HG03025 (cell line): ENCODE measurements at regions not wholly inside any gene's neighbourhood (a gene's known extent, or its start where the extent isn't known, plus 50 kb on each side); places are given as distances from the start of the nearest gene placed in this dataset.

Source experiments
- ATAC-seq: cut with Tn5 transposase; IDR thresholded peaks from one replicate; pipeline ENCODE4 v1.9.1; 2021; ENCODE audit warnings: mild to moderate bottlenecking, moderate library complexity; ENCODE audit not compliant: unreplicated experiment, low FRiP score

GRCh38 chr22:47846206-47846605 is 1083.8 kb downstream of the TBC1D22A start:
- no peak for ATAC-seq

GRCh38 chr22:47842119-47842518 is 1079.7 kb downstream of the TBC1D22A start:
- ATAC-seq = no peak

- no peak for ATAC-seq
Measured at GRCh38 chr22:47841156-47841555, 1078.7 kb downstream of the TBC1D22A start.

GRCh38 chr22:47839595-47840227 is 1077.3 kb downstream of the TBC1D22A start:
- no peak for ATAC-seq

GRCh38 chr22:47837703-47838102 is 1075.3 kb downstream of the TBC1D22A start:
- no peak for ATAC-seq

GRCh38 chr22:47836957-47837356 is 1074.5 kb downstream of the TBC1D22A start:
- no peak for ATAC-seq

- ATAC-seq = no peak
Measured at GRCh38 chr22:47835726-47836125, 1073.3 kb downstream of the TBC1D22A start.

GRCh38 chr22:47826016-47826415 is 1063.6 kb downstream of the TBC1D22A start:
- no peak for ATAC-seq

- ATAC-seq = no peak
Measured at GRCh38 chr22:47822422-47822821, 1060.0 kb downstream of the TBC1D22A start.

GRCh38 chr22:47818496-47818895 is 1056.0 kb downstream of the TBC1D22A start:
- ATAC-seq = no peak

- no peak for ATAC-seq
Measured at GRCh38 chr22:47817380-47817779, 1054.9 kb downstream of the TBC1D22A start.

- ATAC-seq = no peak
Measured at GRCh38 chr22:47816863-47817210, 1054.4 kb downstream of the TBC1D22A start.

GRCh38 chr22:47816121-47816862 is 1053.8 kb downstream of the TBC1D22A start:
- ATAC-seq = no peak

- no peak for ATAC-seq
Measured at GRCh38 chr22:47814474-47814873, 1052.0 kb downstream of the TBC1D22A start.

GRCh38 chr22:47813661-47814060 is 1051.2 kb downstream of the TBC1D22A start:
- no peak for ATAC-seq

GRCh38 chr22:47811971-47812370 is 1049.5 kb downstream of the TBC1D22A start:
- ATAC-seq = no peak

GRCh38 chr22:47810505-47811500 is 1048.4 kb downstream of the TBC1D22A start:
- ATAC-seq = no peak

GRCh38 chr22:47808886-47809620 is 1046.6 kb downstream of the TBC1D22A start:
- ATAC-seq = no peak

GRCh38 chr22:47808236-47808635 is 1045.8 kb downstream of the TBC1D22A start:
- no peak for ATAC-seq

GRCh38 chr22:47807506-47807905 is 1045.1 kb downstream of the TBC1D22A start:
- ATAC-seq = no peak
